H9 (cell line): ENCODE measurements at regions not wholly inside any gene's neighbourhood (a gene's known extent, or its start where the extent isn't known, plus 50 kb on each side); places are given as distances from the start of the nearest gene placed in this dataset.

Experiments used
- DNase-seq: peaks from one replicate; pipeline ENCODE4 v3.0.0-alpha.2; 2017
- H2AFZ ChIP-seq: one replicate; pipeline ENCODE4 v1.6.1; 2013; ENCODE audit warnings: mild to moderate bottlenecking, low read length, control low read depth, moderate library complexity
- H2AK5ac ChIP-seq: 2 replicates; pipeline ENCODE4 v1.6.1; 2013; ENCODE audit warnings: low read length, control low read depth, mixed read lengths; ENCODE audit not compliant: insufficient read length
- H2BK120ac ChIP-seq: one replicate; pipeline ENCODE4 v1.6.1; 2013; ENCODE audit warnings: low read depth, mild to moderate bottlenecking, low read length, control low read depth, inconsistent platforms; ENCODE audit not compliant: poor library complexity, severe bottlenecking
- H2BK12ac ChIP-seq: 2 replicates; pipeline ENCODE4 v1.6.1; 2013; ENCODE audit warnings: low read length, control low read depth, mixed read lengths, low read depth; ENCODE audit not compliant: insufficient read length
- H2BK15ac ChIP-seq: 2 replicates; pipeline ENCODE4 v1.6.1; 2013; ENCODE audit warnings: low read depth, low read length, control low read depth
- H2BK20ac ChIP-seq: one replicate; pipeline ENCODE4 v1.6.1; 2013; ENCODE audit warnings: low read depth, mild to moderate bottlenecking, low read length, control low read depth, inconsistent platforms; ENCODE audit not compliant: poor library complexity, severe bottlenecking
- H2BK5ac ChIP-seq: 2 replicates; pipeline ENCODE4 v1.6.1; 2013; ENCODE audit warnings: low read length, control low read depth, mixed read lengths; ENCODE audit not compliant: insufficient read length
- H3K14ac ChIP-seq: 2 replicates; pipeline ENCODE4 v1.6.1; 2013; ENCODE audit warnings: low read length, control low read depth; ENCODE audit not compliant: insufficient read depth
- H3K18ac ChIP-seq: 2 replicates; pipeline ENCODE4 v1.6.1; 2013; ENCODE audit warnings: low read depth, mild to moderate bottlenecking, mixed read lengths, low read length, control low read depth; ENCODE audit not compliant: insufficient read length
- H3K23ac ChIP-seq: 2 replicates; pipeline ENCODE4 v1.6.1; 2013; ENCODE audit warnings: low read length, control low read depth, mixed read lengths, low read depth; ENCODE audit not compliant: insufficient read length
- H3K23me2 ChIP-seq: 2 replicates; pipeline ENCODE4 v1.6.1; 2013; ENCODE audit warnings: low read depth, mild to moderate bottlenecking, mixed read lengths, low read length, control low read depth; ENCODE audit not compliant: insufficient read length, poor library complexity, severe bottlenecking
- H3K27ac ChIP-seq: 2 replicates; pipeline ENCODE4 v1.5.1; 2013; ENCODE audit warnings: low read length, control low read depth, mixed read lengths, low read depth; ENCODE audit not compliant: insufficient read length
- H3K27me3 ChIP-seq: 2 replicates; pipeline ENCODE4 v1.6.1; 2013; ENCODE audit warnings: low read length, control low read depth, inconsistent platforms; ENCODE audit not compliant: insufficient read depth
- H3K4ac ChIP-seq: 2 replicates; pipeline ENCODE4 v1.6.1; 2013; ENCODE audit warnings: low read depth, mild to moderate bottlenecking, control low read depth, inconsistent platforms, low read length, moderate library complexity
- H3K4me1 ChIP-seq: 2 replicates; pipeline ENCODE4 v1.6.1; 2013; ENCODE audit warnings: low read length, control low read depth, inconsistent platforms; ENCODE audit not compliant: insufficient read depth
- H3K4me2 ChIP-seq: 2 replicates; pipeline ENCODE4 v1.6.1; 2013; ENCODE audit warnings: low read length, control low read depth, mixed read lengths; ENCODE audit not compliant: insufficient read length, insufficient read depth
- H3K56ac ChIP-seq: 2 replicates; pipeline ENCODE4 v1.6.1; 2013; ENCODE audit warnings: low read depth, mild to moderate bottlenecking, mixed read lengths, low read length, control low read depth; ENCODE audit not compliant: insufficient read length
- H3K79me1 ChIP-seq: 2 replicates; pipeline ENCODE4 v1.6.1; 2013; ENCODE audit warnings: low read depth, mild to moderate bottlenecking, moderate library complexity, low read length, control low read depth, inconsistent platforms; ENCODE audit not compliant: insufficient read depth, poor library complexity, severe bottlenecking
- H3K79me2 ChIP-seq: 2 replicates; pipeline ENCODE4 v1.6.1; 2013; ENCODE audit warnings: low read length, control low read depth, inconsistent platforms; ENCODE audit not compliant: insufficient read depth
- H3K9ac ChIP-seq: 2 replicates; pipeline ENCODE4 v1.6.1; 2013; ENCODE audit warnings: low read length, control low read depth, mixed read lengths; ENCODE audit not compliant: insufficient read length; ENCODE audit errors: extremely low read depth
- H3K9me3 ChIP-seq: one replicate; pipeline ENCODE4 v1.6.1; 2013; ENCODE audit warnings: low read depth, low read length, inconsistent platforms; ENCODE audit not compliant: control insufficient read depth
- H3T11ph ChIP-seq: one replicate; pipeline ENCODE4 v1.6.1; 2013; ENCODE audit warnings: mild to moderate bottlenecking, low read length, control low read depth, inconsistent platforms
- H4K20me1 ChIP-seq: one replicate; pipeline ENCODE4 v1.6.1; 2013; ENCODE audit not compliant: control insufficient read depth, insufficient read length, insufficient read depth
- H4K5ac ChIP-seq: 2 replicates; pipeline ENCODE4 v1.6.1; 2013; ENCODE audit warnings: low read depth, mild to moderate bottlenecking, mixed read lengths, low read length, control low read depth; ENCODE audit not compliant: insufficient read length
- H4K8ac ChIP-seq: replicated peaks from 2 replicates; pipeline ENCODE4 v1.6.1; 2013; ENCODE audit warnings: low read length, control low read depth, mixed read lengths, low read depth; ENCODE audit not compliant: insufficient read length
- H4K91ac ChIP-seq: 2 replicates; pipeline ENCODE4 v1.6.1; 2013; ENCODE audit warnings: low read depth, mild to moderate bottlenecking, moderate library complexity, mixed read lengths, low read length, control low read depth; ENCODE audit not compliant: insufficient read length
- H3K27ac Mint-ChIP-seq, 3 experiments: 2 replicates in 2 of 3; 3 replicates in 1 of 3; pipeline ENCODE4 v1.8.0; 2020 to 2021; ENCODE audit warnings: mixed read lengths in 3 of 3, mild to moderate bottlenecking in 1 of 3, moderate library complexity in 1 of 3
- H3K27me3 Mint-ChIP-seq: 2 replicates; pipeline ENCODE4 v1.8.0; 2021; ENCODE audit warnings: low read depth, mild to moderate bottlenecking, moderate library complexity, mixed read lengths
- H3K36me3 Mint-ChIP-seq, 3 experiments: 2 replicates in 2 of 3; 3 replicates in 1 of 3; pipeline ENCODE4 v1.8.0; 2020 to 2021; ENCODE audit warnings: low read depth in 3 of 3, mixed read lengths in 3 of 3; ENCODE audit not compliant: insufficient read depth in 1 of 3
- H3K4me1 Mint-ChIP-seq, 2 experiments: 2 replicates each; pipeline ENCODE4 v1.8.0; 2020; ENCODE audit warnings: mixed read lengths in 2 of 2
- H3K4me3 Mint-ChIP-seq, 2 experiments: 2 replicates in 1 of 2; 3 replicates in 1 of 2; pipeline ENCODE4 v1.8.0; 2020 to 2021; ENCODE audit warnings: mild to moderate bottlenecking in 2 of 2, mixed read lengths in 2 of 2, moderate library complexity in 1 of 2
- H3K9me3 Mint-ChIP-seq, 2 experiments: 2 replicates in 1 of 2; 3 replicates in 1 of 2; pipeline ENCODE4 v1.8.0; 2020; ENCODE audit warnings: mild to moderate bottlenecking in 2 of 2, mixed read lengths in 2 of 2, moderate library complexity in 1 of 2
- CTCF ChIP-seq: fragments of 200-600 bp; sonication (generic); conservative IDR thresholded peaks from 3 replicates; pipeline ENCODE4 v1.8.0; 2021; ENCODE audit warnings: antibody characterized with exemption, mild to moderate bottlenecking
- whole genome bisulfite sequencing: extraction: QIAGEN DNeasy Blood & Tissue Kit; methylation state at CpG from one replicate; pipeline ENCODE4 v1.1.7; 2013; ENCODE audit warnings: missing lambda C conversion rate, low lambda C conversion rate, mixed read lengths; ENCODE audit not compliant: insufficient read length; ENCODE audit errors: extremely low coverage; 5-methylcytosine and 5-hydroxymethylcytosine counted together

DNA sequence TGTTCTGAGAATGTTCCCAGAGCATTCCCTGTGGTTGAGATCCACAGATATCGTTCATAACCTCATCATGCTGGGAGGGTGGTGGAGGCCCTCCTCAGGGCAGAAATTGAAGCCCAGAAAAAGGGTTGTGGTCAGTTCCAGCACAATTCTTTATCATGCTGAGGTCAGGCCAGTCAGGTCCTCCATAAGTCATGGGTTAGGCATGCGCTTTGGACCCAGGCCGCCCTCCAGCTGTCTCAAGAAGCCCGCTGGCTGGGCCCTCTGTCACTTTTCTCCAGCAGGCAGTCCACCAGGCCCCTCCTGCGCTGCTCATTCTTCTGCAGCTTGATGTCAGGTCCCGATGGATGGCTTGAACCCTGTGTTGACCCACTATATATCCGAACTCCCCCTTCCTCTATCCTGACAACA, 151.1 kb upstream of the NT5C1B start:
- H3K4me3 Mint-ChIP-seq, result no peak overlapping the region
- no peak overlapping the region for H2AK5ac ChIP-seq
- WGBS, result no CpG with 5 or more reads among the region's 7 CpGs
- DNase-seq, result no peak
- no peak overlapping the region for H3K18ac ChIP-seq
- TF ChIP-seq CTCF, result no peak
- H3K27me3 ChIP-seq, result no peaks in the 10 kb centered on the region
- H4K91ac ChIP-seq, result no peak overlapping the region
- H3K9me3 Mint-ChIP-seq, result no peaks in the 10 kb centered on the region
- no peak overlapping the region for H2BK20ac ChIP-seq
- no peak overlapping the region for H3K23ac ChIP-seq
- no peaks in the 10 kb centered on the region for H3K27me3 Mint-ChIP-seq
- no peak overlapping the region for H3K56ac ChIP-seq
- no peaks in the 10 kb centered on the region for H3K36me3 Mint-ChIP-seq
- no peaks in the 10 kb centered on the region for H3K79me2 ChIP-seq
- H3K4me1 Mint-ChIP-seq, result peaks cover 3 to 4% of the 10 kb centered on the region in 2 experiments
- no peak overlapping the region for H4K8ac ChIP-seq
- no peak overlapping the region for H3K14ac ChIP-seq
- no peak overlapping the region for H3K27ac Mint-ChIP-seq
- no peaks in the 10 kb centered on the region for H3K23me2 ChIP-seq
- H2BK12ac ChIP-seq, result no peak overlapping the region
- no peak overlapping the region for H3K9ac ChIP-seq
- H3K79me1 ChIP-seq, result no peaks in the 10 kb centered on the region
- H3K4me1 ChIP-seq, result no peaks in the 10 kb centered on the region
- H2BK120ac ChIP-seq, result no peak overlapping the region
- H2AFZ ChIP-seq, result no peak overlapping the region
- no peak overlapping the region for H2BK5ac ChIP-seq
- H2BK15ac ChIP-seq, result no peak overlapping the region
- H4K20me1 ChIP-seq, result no peaks in the 10 kb centered on the region
- H3K4me2 ChIP-seq, result no peak overlapping the region
- no peak overlapping the region for H4K5ac ChIP-seq
- H3T11ph ChIP-seq, result no peak overlapping the region
- no peak overlapping the region for H3K4ac ChIP-seq
- H3K9me3 ChIP-seq, result no peaks in the 10 kb centered on the region
- no peak overlapping the region for H3K27ac ChIP-seq
